Fibroblast of villous mesenchyme (primary cell): ENCODE measurements at regions not wholly inside any gene's neighbourhood (a gene's known extent, or its start where the extent isn't known, plus 50 kb on each side); places are given as distances from the start of the nearest gene placed in this dataset.

Experiments
- DNase-seq: peaks from one replicate; pipeline ENCODE4 v3.0.0-alpha.2; 2010; ENCODE audit warnings: low read depth
- H3K4me3 ChIP-seq: 2 replicates; pipeline ENCODE4 v1.5.1; 2011; ENCODE audit warnings: low read depth, mild to moderate bottlenecking, low read length
- TF ChIP-seq, protein P1 (sequence below): IDR thresholded peaks from 2 replicates; pipeline ENCODE4 v1.5.1; 2012; ENCODE audit warnings: low read depth, mild to moderate bottlenecking, low read length; ENCODE audit not compliant: insufficient read depth

GRCh38 chr11:80462211-80462610, 1021.4 kb upstream of the TENM4 start:
- no peak overlapping the region for H3K4me3 ChIP-seq
- TF ChIP-seq, protein P1, sequence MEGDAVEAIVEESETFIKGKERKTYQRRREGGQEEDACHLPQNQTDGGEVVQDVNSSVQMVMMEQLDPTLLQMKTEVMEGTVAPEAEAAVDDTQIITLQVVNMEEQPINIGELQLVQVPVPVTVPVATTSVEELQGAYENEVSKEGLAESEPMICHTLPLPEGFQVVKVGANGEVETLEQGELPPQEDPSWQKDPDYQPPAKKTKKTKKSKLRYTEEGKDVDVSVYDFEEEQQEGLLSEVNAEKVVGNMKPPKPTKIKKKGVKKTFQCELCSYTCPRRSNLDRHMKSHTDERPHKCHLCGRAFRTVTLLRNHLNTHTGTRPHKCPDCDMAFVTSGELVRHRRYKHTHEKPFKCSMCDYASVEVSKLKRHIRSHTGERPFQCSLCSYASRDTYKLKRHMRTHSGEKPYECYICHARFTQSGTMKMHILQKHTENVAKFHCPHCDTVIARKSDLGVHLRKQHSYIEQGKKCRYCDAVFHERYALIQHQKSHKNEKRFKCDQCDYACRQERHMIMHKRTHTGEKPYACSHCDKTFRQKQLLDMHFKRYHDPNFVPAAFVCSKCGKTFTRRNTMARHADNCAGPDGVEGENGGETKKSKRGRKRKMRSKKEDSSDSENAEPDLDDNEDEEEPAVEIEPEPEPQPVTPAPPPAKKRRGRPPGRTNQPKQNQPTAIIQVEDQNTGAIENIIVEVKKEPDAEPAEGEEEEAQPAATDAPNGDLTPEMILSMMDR = no peak
- DNase-seq = no peak

DNA sequence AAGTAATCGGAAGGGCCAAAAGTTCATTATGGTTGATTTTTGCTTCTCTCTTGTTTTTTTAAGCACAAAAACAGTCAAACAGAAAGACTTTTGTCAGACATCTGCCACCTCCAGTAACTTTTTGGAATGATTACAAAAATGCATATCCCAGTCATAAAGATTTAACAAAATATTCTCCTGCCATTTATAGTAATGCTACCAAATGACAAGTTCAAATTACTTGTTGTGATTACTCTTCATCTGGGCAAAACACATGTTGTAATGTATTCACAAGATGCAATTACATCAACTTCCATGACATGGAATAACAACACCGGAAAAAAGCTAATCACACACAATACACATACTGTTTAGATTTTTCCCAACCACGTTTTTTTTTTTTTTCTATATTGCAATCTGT, 1017.5 kb upstream of the TENM4 start:
- DNase-seq = no peak
- TF ChIP-seq, protein P1 = no peak
- H3K4me3 ChIP-seq = no peak overlapping the region

- TF ChIP-seq, protein P1 = no peak
- no peak overlapping the region for H3K4me3 ChIP-seq
- no peak for DNase-seq
Observed at GRCh38 chr11:80457823-80458222, 1017.0 kb upstream of the TENM4 start.

DNA sequence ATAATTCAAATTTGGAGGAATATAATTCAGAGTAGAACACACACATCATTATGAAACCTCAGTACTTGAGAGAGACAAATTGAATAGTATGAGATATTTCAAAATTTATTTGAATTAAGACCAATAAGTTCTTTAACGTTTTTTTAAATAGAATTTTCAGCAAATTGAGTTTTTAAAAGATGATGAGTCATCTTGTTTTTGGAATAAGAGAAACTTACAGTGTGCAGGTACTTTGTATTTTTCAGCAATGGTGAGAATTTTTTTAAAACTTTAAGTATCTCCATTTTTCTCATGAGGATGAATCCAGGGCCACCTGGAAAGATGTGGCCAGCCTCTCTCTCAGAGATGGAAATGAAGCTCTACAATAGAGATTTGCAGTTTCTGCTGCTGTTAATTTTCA, 1015.0 kb upstream of the TENM4 start:
- DNase-seq = no peak
- no peak overlapping the region for H3K4me3 ChIP-seq
- TF ChIP-seq, protein P1 = no peak

- DNase-seq = no peak
- TF ChIP-seq, protein P1 = no peak
Observed at GRCh38 chr11:80451105-80451504, 1010.3 kb upstream of the TENM4 start.

GRCh38 chr11:80448709-80449108, 1007.9 kb upstream of the TENM4 start:
- no peak overlapping the region for H3K4me3 ChIP-seq
- TF ChIP-seq, protein P1 = no peak

More at GRCh38 chr11:80451105-80451504, 1010.3 kb upstream of the TENM4 start:
- no peak overlapping the region for H3K4me3 ChIP-seq

DNA sequence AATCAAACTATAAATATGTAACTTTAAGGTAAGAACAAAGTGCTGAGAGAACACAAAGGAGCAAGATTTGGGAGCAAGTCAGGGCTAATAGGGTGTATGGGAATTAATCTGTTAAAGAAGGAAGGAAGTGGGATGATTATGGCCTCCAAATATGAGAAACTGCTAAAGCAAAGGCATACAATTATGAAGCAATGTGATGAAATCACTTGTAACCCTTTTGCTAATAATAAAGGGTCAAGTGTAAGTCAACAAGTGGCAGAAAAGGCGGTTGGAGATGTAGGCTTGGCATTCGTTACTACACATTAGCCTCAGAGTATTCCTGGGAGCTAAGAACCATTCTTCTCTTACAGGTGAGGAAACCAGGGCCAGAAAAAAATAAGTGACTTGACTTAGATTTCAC, 1002.3 kb upstream of the TENM4 start:
- TF ChIP-seq, protein P1 = no peak
- no peak overlapping the region for H3K4me3 ChIP-seq
- DNase-seq = peak; percentile 14

More at GRCh38 chr11:80448709-80449108, 1007.9 kb upstream of the TENM4 start:
- no peak for DNase-seq
